NT2/D1 (cell line): ENCODE measurements at regions not wholly inside any gene's neighbourhood (a gene's known extent, or its start where the extent isn't known, plus 50 kb on each side); places are given as distances from the start of the nearest gene placed in this dataset.

Experiments
- DNase-seq: peaks from one replicate; pipeline ENCODE4 v3.0.0-alpha.2; 2011; ENCODE audit warnings: low read depth, low spot score
- H3K27me3 ChIP-seq: 2 replicates; pipeline ENCODE4 v1.6.0; 2011; ENCODE audit warnings: mild to moderate bottlenecking; ENCODE audit not compliant: insufficient read length, insufficient read depth
- H3K36me3 ChIP-seq: 2 replicates; pipeline ENCODE4 v1.6.1; 2011; ENCODE audit warnings: mild to moderate bottlenecking, low read length, mixed read lengths; ENCODE audit not compliant: insufficient read depth, insufficient read length
- H3K4me1 ChIP-seq: 2 replicates; pipeline ENCODE4 v1.5.1; 2011; ENCODE audit not compliant: insufficient read depth, insufficient read length
- H3K4me3 ChIP-seq: 2 replicates; pipeline ENCODE4 v1.5.1; 2011; ENCODE audit warnings: low read depth; ENCODE audit not compliant: insufficient read length
- H3K9ac ChIP-seq: 2 replicates; pipeline ENCODE4 v1.6.0; 2011; ENCODE audit warnings: low read depth; ENCODE audit not compliant: insufficient read length
- H3K9me3 ChIP-seq: 2 replicates; pipeline ENCODE4 v1.5.1; 2011; ENCODE audit warnings: mild to moderate bottlenecking, low read length; ENCODE audit not compliant: insufficient read depth
- SUZ12 ChIP-seq: IDR thresholded peaks from 2 replicates; pipeline ENCODE4 v1.6.1; 2011; ENCODE audit not compliant: insufficient read length, insufficient read depth; ENCODE audit errors: extremely low read depth
- YY1 ChIP-seq: IDR thresholded peaks from 2 replicates; pipeline ENCODE4 v1.6.1; 2011; ENCODE audit not compliant: insufficient read length, insufficient read depth
- ZNF274 ChIP-seq: IDR thresholded peaks from 2 replicates; pipeline ENCODE4 v1.6.1; 2011; ENCODE audit warnings: mild to moderate bottlenecking, low read depth, low read length

GRCh38 chr13:50235604-50236342 is 220.5 kb downstream of the KCNRG start:
- no peaks in the 10 kb centered on the region for H3K27me3 ChIP-seq
- DNase-seq, result no peak
- H3K36me3 ChIP-seq, result no peaks in the 10 kb centered on the region
- no peak overlapping the region for H3K9ac ChIP-seq
- no peaks in the 10 kb centered on the region for H3K9me3 ChIP-seq
- no peaks in the 10 kb centered on the region for H3K4me1 ChIP-seq
- H3K4me3 ChIP-seq, result no peak overlapping the region
- no peak for TF ChIP-seq SUZ12
- no peak for TF ChIP-seq ZNF274
- no peak for TF ChIP-seq YY1

DNA sequence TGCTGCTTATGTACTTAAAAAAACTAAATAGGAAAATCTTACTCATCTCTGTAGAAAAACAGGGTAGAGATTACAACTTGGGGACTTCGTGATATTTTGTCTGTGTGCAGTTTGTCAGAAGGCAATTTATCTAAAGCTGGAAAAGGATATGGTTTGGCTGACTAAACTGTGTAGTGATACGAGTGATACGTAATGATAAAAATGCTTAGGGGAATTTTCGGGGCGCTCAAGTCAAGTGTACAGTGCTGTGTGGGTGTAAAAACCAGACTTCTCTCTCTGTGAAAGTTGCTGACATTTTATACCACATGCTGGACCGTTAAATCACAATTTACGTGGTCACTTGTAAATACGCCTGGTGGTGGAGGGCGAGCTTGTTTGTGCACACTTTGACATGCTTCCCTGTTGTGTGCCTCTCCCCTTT is 221.7 kb downstream of the KCNRG start:
- Histone ChIP-seq H3K9me3 (no peaks in the 10 kb centered on the region), H3K4me3 (no peak overlapping the region), H3K9ac (no peak overlapping the region), H3K27me3 (no peaks in the 10 kb centered on the region), H3K4me1 (no peaks in the 10 kb centered on the region), H3K36me3 (no peaks in the 10 kb centered on the region)
- TF ChIP-seq ZNF274 (no peak), YY1 (no peak), SUZ12 (no peak)
- no peak for DNase-seq

DNA sequence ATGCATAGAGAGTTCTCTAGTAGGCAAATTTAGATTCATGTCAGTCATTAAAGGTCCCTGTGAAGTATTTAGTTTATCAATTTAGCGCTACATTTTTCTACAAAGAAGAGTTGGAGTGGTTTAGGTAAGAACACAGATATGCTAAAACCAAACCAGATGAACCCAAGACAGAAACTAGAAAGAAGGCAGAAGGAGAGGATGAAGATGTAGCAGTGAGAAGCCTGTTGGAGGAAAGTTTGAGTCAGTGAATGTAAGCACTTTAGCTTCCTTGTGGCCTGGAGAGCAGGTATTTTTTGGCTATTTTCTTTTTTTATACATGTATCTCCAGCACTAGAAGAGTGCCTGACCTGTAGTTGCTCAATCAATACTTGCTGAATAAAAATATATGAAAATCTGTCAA is 223.7 kb downstream of the KCNRG start:
- H3K4me1 ChIP-seq, result no peaks in the 10 kb centered on the region
- no peaks in the 10 kb centered on the region for H3K27me3 ChIP-seq
- no peak overlapping the region for H3K4me3 ChIP-seq
- no peak for DNase-seq
- no peaks in the 10 kb centered on the region for H3K9me3 ChIP-seq
- H3K36me3 ChIP-seq, result no peaks in the 10 kb centered on the region
- H3K9ac ChIP-seq, result no peak overlapping the region
- no peak for TF ChIP-seq ZNF274
- no peak for TF ChIP-seq SUZ12
- TF ChIP-seq YY1, result no peak

DNA sequence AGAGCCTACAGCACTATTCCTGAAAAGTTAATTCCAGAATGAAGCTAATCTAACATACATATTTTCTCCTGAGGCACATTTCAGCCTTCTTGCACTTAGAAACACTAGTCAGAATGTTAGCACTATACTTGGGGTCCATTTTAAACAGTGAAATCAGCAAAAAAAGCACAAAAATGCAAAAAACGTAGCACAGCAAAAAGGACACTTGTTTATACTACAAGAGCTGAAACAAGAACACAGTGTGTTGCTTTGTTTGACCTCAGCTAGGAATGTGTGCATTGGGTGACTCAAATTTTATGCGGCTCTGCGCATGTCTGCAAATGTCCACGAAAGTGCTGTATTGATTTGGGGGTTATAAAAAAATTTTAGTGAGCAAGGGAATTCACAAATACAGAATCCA is 226.2 kb downstream of the KCNRG start:
- Histone ChIP-seq H3K9ac (no peak overlapping the region), H3K36me3 (no peaks in the 10 kb centered on the region), H3K9me3 (no peaks in the 10 kb centered on the region), H3K27me3 (no peaks in the 10 kb centered on the region), H3K4me3 (no peak overlapping the region), H3K4me1 (no peaks in the 10 kb centered on the region)
- no peak for TF ChIP-seq ZNF274
- no peak for TF ChIP-seq SUZ12
- TF ChIP-seq YY1, result no peak
- no peak for DNase-seq

DNA sequence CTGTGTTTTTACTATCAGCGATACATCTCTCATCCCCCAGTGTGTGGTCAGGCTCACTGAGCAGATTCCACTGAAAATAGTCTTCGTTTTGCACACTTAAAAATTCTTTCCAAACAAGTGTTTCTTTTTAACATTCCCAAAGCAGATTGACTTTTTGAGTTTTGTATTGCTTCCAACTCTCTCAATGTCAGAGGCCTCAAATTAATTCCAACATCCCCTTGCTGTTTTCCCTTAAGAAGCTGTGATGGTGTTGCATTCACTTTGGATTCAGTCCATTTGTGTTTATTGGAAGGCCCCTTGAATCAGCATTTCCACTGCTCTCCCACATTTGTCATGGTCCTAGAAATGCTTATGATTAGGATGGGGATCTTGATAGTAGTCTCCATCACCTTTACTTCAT is 228.7 kb downstream of the KCNRG start:
- no peaks in the 10 kb centered on the region for H3K36me3 ChIP-seq
- H3K9ac ChIP-seq, result no peak overlapping the region
- H3K4me3 ChIP-seq, result no peak overlapping the region
- DNase-seq, result no peak
- no peaks in the 10 kb centered on the region for H3K9me3 ChIP-seq
- H3K27me3 ChIP-seq, result no peaks in the 10 kb centered on the region
- no peak for TF ChIP-seq SUZ12
- no peak for TF ChIP-seq YY1
- H3K4me1 ChIP-seq, result no peaks in the 10 kb centered on the region

- H3K4me3 ChIP-seq, result no peak overlapping the region
- H3K4me1 ChIP-seq, result no peaks in the 10 kb centered on the region
- no peaks in the 10 kb centered on the region for H3K36me3 ChIP-seq
- no peak overlapping the region for H3K9ac ChIP-seq
- no peak for DNase-seq
- no peak for TF ChIP-seq SUZ12
- no peak for TF ChIP-seq YY1
- no peak for TF ChIP-seq ZNF274
- H3K27me3 ChIP-seq, result no peaks in the 10 kb centered on the region
- H3K9me3 ChIP-seq, result no peaks in the 10 kb centered on the region
Observed at GRCh38 chr13:50244355-50244712, 229.1 kb downstream of the KCNRG start.

DNA sequence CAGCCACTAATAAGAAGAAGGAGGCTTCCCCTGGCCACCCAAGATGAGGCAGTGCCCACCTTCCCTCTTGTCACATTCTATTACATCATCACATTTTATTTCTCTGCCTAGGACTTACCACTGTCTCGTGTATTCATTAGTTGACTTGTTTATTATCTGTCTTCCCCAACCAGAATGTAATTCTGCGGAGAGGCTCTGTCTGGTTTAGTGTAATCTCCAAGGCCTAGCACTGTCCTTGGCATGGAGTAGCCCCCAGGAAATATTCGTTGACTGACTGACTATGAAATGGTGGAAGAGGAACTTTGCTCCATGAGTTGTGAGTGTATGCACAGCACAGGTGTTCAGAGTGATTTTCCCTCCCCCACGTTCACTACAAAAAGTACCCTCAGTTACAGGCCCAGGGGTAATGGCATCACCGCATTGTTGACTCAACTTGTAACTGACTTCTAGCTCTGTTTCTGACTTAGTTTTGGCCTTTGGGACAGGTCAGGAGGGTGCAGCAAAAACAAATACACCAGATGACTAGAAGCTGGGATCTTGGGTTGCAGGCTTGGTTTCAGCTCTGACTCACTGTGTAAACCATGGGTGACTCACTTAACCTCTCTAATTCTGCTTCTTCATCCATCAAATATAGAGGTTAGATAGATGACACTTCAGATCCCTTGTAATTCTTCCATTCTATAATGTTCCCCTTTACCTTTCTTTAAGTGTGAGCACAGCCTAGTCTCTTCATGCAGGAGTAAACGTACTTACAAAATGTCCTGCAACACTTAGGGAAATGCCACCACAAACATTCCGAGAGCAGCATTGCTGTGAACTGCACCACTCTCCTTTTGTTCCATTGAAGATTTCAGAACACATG is 229.7 kb downstream of the KCNRG start:
- no peak for TF ChIP-seq YY1
- no peak for TF ChIP-seq SUZ12
- TF ChIP-seq ZNF274, result no peak
- H3K27me3 ChIP-seq, result no peaks in the 10 kb centered on the region
- no peaks in the 10 kb centered on the region for H3K9me3 ChIP-seq
- no peak for DNase-seq
- H3K4me3 ChIP-seq, result no peak overlapping the region
- no peak overlapping the region for H3K9ac ChIP-seq
- H3K36me3 ChIP-seq, result no peaks in the 10 kb centered on the region
- no peaks in the 10 kb centered on the region for H3K4me1 ChIP-seq
